ENCODE measurements at regions not wholly inside any gene's neighbourhood (a gene's known extent, or its start where the extent isn't known, plus 50 kb on each side); places are given as distances from the start of the nearest gene placed in this dataset.

DNA sequence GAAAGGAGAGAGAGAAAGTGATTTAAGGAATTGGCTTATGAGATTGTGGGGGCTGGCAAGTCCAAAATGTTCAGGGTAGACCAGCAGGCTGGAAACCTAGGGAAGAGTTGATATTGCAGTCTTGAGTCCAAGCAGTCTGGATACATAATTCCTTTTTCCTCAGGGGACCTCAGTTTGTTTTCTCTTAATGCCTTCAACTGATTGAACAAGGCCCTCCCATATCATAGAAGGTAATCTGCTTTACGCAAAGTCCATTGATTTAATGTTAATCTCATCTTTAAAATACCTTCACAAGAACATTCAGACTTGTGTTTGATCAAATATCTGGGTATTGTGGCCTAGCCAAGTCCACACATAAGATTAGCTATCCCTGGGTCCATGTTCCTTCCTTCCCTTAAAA, 494.7 kb downstream of the INSC start:
- Histone ChIP-seq H3K27me3 (no peaks in the 10 kb centered on the region), H3K4me3 (ENCODE audit: low read depth, low read length) (no peak overlapping the region), H3K36me3 (no peaks in the 10 kb centered on the region), H3K4me1 (peaks cover 16% of the 10 kb centered on the region), H3K9me3 (no peaks in the 10 kb centered on the region)
- no peak for TF ChIP-seq CTCF (IDR thresholded peaks at IDR 0.05; ENCODE audit: low read depth, low read length)
- DNase-seq: no peak

- Histone ChIP-seq H3K4me1 (peaks cover 29% of the 10 kb centered on the region), H3K36me3 (no peaks in the 10 kb centered on the region), H3K27me3 (no peaks in the 10 kb centered on the region), H3K4me3 (ENCODE audit: low read depth, low read length) (no peak overlapping the region), H3K9me3 (no peaks in the 10 kb centered on the region)
- no peak for DNase-seq
- TF ChIP-seq CTCF (IDR thresholded peaks at IDR 0.05; ENCODE audit: low read depth, low read length): no peak
These were observed 496.2 kb downstream of the INSC start for GRCh38 chr11:15610881-15611280.

- no peak for DNase-seq
- peaks cover 42% of the 10 kb centered on the region for H3K4me1 ChIP-seq
- H3K27me3 ChIP-seq: no peaks in the 10 kb centered on the region
- H3K4me3 ChIP-seq (ENCODE audit: low read depth, low read length): no peak overlapping the region
- TF ChIP-seq CTCF (IDR thresholded peaks at IDR 0.05; ENCODE audit: low read depth, low read length): no peak
- H3K36me3 ChIP-seq: no peaks in the 10 kb centered on the region
- H3K9me3 ChIP-seq: no peaks in the 10 kb centered on the region
These were observed 498.5 kb downstream of the INSC start for GRCh38 chr11:15613251-15613650.

- no peak for TF ChIP-seq CTCF (IDR thresholded peaks at IDR 0.05; ENCODE audit: low read depth, low read length)
- no peaks in the 10 kb centered on the region for H3K27me3 ChIP-seq
- no peak overlapping the region for H3K4me3 ChIP-seq (ENCODE audit: low read depth, low read length)
- H3K9me3 ChIP-seq: no peaks in the 10 kb centered on the region
- DNase-seq: no peak
- no peaks in the 10 kb centered on the region for H3K36me3 ChIP-seq
- H3K4me1 ChIP-seq: peaks cover 42% of the 10 kb centered on the region
These were observed 499.1 kb downstream of the INSC start for GRCh38 chr11:15613789-15614188.

DNA sequence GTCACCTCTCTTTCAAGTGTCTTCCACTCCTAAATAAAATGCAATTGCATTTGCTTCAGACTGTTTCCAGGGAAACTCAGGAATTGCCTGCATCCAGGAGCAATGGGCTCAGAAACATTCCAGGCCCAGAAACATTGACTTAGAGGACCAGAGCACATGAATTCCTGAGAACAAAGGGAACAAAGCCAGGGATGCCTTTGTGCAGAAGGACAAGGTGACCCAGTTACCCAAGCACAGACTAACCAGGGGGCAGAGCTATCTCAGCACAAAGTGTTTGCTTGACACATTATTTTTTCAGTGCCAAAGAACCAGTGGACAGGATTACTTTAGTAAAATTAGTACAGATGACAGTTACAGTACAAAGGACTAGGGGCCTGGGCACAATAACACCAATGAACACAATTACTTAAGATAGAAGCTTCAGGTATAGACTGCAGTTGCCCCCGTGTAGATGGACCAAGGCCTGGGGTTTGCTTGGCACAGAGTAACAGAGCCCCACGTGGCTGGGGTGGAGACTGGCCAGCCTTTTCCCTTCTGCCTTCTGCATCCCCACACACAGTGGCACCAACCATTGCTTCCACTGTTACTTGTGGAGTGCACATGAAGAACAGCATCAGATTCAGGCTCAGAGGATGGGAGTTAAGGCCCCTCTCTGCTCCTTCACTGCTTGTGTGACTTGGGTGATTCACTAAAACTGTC, 500.8 kb downstream of the INSC start:
- Histone ChIP-seq H3K4me3 (ENCODE audit: low read depth, low read length) (no peak overlapping the region), H3K4me1 (peaks cover 42% of the 10 kb centered on the region), H3K36me3 (no peaks in the 10 kb centered on the region), H3K27me3 (no peaks in the 10 kb centered on the region), H3K9me3 (no peaks in the 10 kb centered on the region)
- no peak for DNase-seq
- no peak for TF ChIP-seq CTCF (IDR thresholded peaks at IDR 0.05; ENCODE audit: low read depth, low read length)

Data from BE2C (cell line).